CD4-positive, alpha-beta T cell treated with Interleukin-17A for 4 hours (primary cell): ENCODE measurements at regions not wholly inside any gene's neighbourhood (a gene's known extent, or its start where the extent isn't known, plus 50 kb on each side); places are given as distances from the start of the nearest gene placed in this dataset.
"Not testable (repeated sequence)": the region's sequence is repeated elsewhere in the genome, so short reads cannot be mapped to it uniquely, and the experiment has no call there.

Experiments
- DNase-seq: peaks from one replicate; pipeline ENCODE4 v3.0.0-alpha.2; 2020; ENCODE audit warnings: mixed read lengths

DNA sequence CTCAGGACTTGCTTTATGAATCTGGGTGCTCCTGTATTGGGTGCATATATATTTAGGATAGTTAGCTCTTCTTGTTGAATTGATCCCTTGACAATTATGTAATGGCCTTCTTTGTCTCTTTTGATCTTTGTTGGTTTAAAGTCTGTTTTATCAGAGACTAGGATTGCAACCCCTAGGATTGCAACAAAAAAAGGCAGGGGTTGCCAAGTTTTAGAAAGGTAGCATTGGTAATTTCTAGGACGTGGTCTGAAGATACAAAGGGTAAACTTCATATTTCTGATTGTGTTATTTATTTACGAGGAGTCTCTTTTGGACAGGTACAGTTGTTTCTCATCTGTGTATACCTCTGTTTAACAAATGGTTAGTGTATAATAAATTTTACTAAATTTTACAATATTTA lies 433.7 kb downstream of the BTG1 start:
- DNase-seq = not testable (repeated sequence)

DNA sequence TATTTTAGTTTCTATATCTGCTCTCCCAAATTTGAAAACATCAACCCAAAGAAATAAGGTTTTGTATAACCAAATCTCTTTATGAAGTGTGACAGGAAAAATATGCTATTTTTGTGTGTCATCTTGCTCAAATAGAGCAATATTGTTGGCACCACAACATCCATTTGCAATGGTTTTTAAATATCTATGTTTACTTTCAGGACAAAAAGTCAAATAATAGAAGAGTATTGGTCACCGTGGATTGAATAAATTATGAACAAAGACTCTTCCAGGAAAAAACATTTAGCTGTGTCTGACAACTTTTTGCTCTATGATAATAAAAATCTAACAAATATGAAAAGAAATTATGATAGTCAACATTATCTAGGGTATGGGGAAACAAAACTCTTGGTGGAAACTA lies 439.2 kb downstream of the BTG1 start:
- no peak for DNase-seq

GRCh38 chr12:91704446-91704845 lies 441.2 kb downstream of the BTG1 start:
- DNase-seq = no peak

GRCh38 chr12:91703491-91704283 lies 442.0 kb downstream of the BTG1 start:
- DNase-seq = no peak

- DNase-seq = no peak
Measured at GRCh38 chr12:91702843-91703425, 442.7 kb downstream of the BTG1 start.

GRCh38 chr12:91695964-91696363 lies 449.7 kb downstream of the BTG1 start:
- DNase-seq = no peak

- DNase-seq = not testable (repeated sequence)
Measured at GRCh38 chr12:91695406-91695805, 450.2 kb downstream of the BTG1 start.

DNA sequence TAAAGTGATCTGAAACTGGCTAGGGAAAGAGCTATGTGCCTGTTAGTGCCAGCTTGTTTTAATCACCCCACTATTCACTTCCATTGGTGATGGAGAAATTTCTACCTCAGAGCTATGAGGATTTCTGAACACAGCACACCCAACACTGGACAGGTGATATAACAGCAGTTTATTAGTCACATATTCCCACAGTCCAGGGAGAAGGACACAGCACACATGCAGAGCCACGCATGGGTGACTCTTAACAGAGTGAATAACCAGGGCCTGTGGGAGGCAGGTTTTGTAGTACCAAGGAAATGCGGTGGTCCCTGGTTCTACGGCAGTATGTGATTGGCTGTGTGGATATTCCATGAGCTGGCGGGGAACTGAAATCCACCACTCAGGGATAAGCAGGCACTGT lies 455.1 kb downstream of the BTG1 start:
- DNase-seq = no peak

DNA sequence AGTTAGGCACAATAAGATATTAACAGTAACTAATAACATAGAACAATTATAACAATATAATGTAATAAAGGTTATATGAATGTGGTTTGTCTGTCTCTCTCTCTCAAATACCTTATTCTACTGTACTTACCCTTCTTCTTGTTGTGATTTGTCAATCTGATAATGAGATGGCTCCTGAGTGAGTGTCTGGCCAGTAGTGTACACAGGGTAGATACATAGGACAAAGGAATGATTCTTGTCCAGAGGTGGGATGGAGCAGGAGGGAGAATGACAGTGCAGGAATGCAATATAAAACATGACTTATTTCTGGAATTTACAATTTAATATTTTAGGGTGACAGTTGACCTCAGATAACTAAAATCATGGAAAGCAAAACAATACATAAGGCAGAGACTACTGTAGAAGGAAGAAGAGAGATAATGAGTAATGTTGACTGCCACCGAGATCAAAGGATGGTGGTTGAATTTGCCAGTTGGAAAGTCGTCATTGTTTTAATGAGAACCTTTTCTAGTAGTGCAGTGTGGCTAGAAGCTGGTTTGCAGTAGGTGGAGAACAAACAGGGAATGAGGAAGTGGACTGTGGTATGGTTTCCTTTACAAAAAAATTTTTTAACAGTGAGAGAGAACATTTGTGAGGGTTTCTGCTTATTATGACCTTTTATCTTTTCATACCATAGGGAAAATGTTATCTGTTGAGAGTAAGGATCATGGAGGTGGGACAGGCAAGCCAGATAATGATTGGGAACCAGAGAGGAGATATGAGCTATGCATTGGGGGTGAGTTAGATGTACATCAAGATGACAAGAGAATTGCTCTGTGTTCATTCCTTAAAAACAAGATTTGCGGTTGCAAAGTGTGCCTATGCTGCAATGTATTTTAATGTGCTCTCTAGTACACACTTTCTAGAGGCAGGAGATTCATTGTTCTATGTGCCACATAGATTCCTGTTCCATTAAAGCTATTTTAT lies 458.3 kb downstream of the BTG1 start:
- peak; percentile 29 for DNase-seq

DNA sequence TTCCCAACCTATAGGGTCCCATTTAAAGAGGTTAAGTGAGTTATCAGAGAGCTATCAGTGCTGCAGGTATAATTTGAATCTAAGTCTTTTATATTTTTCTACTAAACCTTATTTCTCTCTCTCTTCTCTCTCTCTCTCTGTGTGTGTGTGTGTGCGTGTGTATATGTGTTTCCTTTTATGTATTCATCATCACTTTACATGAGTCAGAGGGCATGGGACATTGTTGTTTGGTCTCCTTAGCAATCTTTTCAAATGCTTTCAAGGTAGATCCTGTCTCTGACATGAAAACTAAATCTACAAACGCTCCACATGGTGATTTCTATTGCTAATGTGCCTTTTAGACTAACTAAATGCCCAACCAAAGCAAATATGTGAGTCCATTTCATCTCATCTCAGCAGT lies 459.7 kb downstream of the BTG1 start:
- DNase-seq = peak; percentile 24

GRCh38 chr12:91681751-91682150 lies 463.9 kb downstream of the BTG1 start:
- DNase-seq = no peak

- DNase-seq = no peak
Measured at GRCh38 chr12:91680864-91681263, 464.8 kb downstream of the BTG1 start.

- no peak for DNase-seq
Measured at GRCh38 chr12:91677556-91677955, 468.1 kb downstream of the BTG1 start.

DNA sequence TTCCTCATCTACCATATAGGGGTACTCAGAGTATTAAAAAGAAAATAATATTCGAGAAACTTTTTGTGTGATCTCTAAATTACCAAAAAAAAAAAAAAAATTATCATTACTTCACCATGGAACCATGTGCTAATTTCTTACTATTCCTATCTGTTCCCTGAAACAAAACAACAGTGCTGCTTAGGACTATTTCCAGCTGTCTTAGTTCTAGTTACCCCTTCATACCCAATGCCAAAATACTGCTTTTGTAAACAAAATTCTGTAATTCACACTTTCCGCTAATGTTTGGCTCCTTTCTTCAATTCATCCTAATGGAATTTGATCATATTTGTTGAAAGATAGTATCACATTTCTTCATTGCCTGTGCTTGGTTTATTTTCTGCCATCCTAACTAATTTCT lies 470.2 kb downstream of the BTG1 start:
- no peak for DNase-seq

GRCh38 chr12:91672130-91672529 lies 473.5 kb downstream of the BTG1 start:
- DNase-seq = no peak

DNA sequence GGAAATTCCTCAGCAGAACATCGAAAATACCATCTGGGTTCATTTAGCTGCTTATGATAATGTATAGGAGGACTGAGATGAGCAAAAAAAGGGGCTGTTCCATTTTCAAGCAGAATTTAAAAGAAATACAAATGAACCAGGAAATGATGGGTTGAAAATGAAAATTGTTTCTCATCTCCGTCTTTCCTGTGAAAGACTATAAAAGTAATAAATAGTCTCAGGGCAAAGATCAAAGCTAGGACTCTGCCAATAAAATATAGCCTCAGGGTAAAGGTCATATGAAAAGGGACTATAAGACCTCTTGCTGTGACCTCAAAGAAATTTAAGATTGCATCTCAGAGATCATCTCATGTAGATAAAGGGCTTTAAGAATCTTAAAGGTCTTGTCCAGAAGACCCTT lies 478.0 kb downstream of the BTG1 start:
- no peak for DNase-seq

DNA sequence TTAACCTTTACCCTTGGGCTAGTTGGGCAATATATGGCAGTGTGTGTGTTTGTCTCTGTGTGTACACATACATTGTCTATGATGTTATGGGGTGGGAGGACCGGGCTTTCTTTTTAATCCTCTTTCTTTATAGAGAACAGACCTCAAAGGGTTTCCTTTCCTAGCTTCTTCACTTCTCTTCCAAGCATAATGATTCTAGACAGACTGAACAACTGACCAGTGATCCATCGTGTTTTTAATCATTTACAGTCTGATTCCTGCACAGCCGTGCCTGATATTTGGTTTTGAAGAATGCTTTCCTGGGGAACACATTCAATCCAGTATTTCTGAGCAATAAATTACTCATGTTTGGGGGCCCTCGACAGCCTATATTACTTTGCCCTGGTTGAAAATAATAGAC lies 481.1 kb upstream of the DCN start:
- DNase-seq = no peak

DNA sequence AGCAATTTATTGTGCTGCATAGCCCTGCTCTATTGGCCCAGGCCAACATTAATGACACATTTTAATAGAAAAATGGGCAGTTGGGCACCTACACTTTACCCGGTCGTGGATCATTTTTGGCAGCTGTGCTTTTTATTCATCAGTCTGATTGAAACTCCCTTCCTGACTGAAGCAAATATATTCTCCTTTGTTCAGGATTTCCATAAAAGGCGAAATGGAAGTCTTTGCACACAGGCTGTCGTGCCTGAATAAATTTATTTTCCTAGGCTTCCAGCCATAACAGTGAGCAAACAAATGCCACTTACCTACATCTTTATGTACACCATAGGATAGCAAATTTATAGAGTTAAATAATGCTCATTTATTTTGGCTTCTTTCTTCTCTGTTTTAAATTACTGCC lies 480.7 kb upstream of the DCN start:
- DNase-seq = no peak

DNA sequence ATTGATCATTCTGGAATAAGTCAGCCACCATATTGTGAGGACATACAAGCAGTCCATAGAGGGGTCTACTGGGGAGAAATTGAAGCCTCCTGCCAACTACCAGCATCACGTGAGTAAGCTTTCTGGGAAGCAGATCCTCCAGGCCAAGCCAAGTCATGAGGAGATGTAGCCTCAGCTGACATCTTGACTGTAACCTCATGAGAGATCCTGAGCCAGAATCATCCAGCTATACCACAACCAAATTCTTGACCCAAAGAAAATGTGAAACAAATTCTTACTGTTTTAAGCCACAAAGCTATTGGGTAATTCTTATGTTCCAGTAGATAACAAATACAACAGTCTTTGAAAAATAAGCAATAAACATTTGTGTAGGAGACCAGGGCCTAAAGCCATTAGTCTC lies 479.4 kb upstream of the DCN start:
- no peak for DNase-seq

DNA sequence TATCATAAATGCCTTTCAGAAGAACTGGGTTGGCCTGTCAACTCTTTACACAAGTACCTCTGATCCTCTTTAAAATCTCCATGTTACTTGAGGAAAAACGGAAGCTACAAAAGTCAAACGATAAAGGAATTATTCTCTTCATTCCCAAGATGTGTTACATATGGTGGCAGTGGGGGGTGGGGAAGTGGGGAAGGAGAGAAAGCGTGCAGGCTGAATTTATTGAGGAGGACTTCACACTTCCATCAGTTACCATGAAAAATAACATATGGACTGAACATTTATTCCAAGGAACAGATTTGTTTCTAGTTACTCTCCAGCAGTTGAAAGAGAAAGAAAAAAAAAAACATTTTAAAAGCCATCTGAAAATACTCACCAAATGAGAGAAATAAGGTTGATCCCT lies 474.4 kb upstream of the DCN start:
- DNase-seq = no peak

- no peak for DNase-seq
Measured at GRCh38 chr12:91655966-91656365, 473.3 kb upstream of the DCN start.

GRCh38 chr12:91654087-91654486 lies 471.5 kb upstream of the DCN start:
- DNase-seq = no peak

GRCh38 chr12:91651728-91652127 lies 469.1 kb upstream of the DCN start:
- DNase-seq = no peak

DNA sequence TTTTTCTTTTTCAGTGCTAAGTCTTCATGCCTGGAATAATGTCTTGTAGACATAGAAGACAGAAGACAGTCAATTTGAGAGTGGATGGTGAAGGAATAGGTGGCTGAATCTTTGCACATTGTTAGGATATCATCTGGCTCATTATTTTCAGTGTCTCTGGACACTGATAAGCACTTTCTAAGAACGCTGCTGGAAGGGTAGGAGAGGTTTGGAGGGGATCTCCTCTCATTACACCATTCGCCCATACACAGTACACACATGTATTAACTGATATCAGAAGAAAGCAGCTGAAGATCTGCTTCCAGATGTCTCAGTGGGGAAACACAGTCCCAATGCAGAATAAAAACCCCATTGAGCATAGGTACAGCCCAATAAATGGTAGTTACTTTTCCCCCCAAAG lies 461.1 kb upstream of the DCN start:
- no peak for DNase-seq
